Islet precursor cell (in vitro differentiated cells): ENCODE measurements at regions not wholly inside any gene's neighbourhood (a gene's known extent, or its start where the extent isn't known, plus 50 kb on each side); places are given as distances from the start of the nearest gene placed in this dataset.

Experiments
- DNase-seq: peaks from one replicate; pipeline ENCODE4 v3.0.0-alpha.2; 2018

DNA sequence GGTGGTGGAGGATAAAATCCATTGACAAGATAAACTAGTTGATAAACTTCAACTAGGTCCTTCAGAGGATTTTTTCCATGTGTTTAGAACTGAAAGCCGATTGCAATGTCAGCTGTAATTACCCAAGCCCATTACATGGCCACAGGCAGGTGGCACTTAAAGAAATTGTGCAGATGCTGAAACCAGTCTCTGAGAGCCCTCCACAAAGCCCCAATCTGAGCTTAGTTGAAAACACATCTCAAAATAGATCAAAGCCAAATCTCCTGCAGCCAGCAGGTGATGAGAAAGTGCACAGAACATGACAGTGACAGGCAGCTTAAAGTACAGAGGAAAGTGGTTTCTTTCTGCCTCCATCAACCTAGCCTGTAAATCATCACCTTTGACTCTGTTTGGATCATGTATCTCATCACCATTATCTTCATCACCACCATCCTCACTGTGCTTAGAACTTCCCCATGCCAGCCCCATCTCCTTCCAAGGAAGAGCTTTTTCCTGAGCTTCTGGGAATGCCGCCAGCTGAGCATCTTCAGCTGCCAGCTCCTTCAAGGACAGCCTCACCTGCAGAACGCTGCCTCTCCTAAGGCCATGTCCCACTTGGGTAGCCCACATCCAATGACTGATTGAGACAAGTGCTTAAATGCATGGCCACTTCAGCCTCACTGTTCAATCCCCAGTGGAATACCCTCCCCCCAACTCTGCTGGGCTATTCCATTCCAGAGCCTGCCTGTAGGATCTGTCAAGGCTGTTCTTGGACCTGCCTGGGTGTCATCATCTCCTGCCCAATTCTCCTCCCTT lies 219.5 kb upstream of the TMEM132C start:
- no peak for DNase-seq

DNA sequence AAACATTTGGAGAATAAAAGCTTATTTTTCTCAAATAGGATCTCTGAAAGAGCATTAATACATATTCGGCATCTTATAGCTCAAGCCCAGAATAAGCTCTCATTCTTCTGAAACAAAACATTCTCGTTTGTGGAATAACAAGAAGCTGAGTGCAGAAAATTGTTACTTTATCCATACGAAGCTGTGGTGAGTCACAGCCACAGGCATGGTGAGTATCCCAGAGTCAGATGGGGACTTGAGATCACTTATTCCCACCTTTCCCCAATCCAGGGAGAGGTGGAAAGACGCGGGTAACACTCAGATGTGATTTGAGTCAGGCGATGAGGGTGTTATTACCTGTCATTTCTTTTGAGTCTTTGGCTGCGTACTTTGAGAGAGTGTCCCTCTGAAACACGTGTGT lies 214.6 kb upstream of the TMEM132C start:
- DNase-seq: no peak

DNA sequence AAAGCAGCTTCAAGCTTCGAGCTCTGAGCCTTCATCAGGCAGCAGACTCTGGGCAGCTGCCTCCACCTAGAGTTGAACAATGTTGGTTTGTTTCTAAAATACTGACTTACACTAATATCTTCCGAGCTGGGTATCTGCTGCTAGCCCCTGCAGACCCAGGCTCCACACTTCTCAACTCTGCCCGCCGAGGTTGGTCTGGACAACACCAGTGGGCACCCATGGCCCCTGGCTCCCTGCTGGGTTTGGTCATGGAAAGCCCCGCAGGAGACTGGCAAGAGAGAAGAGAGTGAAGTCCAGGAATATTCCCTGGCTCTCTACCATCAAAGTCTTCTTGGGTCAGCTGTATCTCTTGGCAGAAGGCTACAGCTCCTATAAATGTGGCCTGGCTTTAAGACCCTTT lies 214.2 kb upstream of the TMEM132C start:
- DNase-seq: no peak

DNA sequence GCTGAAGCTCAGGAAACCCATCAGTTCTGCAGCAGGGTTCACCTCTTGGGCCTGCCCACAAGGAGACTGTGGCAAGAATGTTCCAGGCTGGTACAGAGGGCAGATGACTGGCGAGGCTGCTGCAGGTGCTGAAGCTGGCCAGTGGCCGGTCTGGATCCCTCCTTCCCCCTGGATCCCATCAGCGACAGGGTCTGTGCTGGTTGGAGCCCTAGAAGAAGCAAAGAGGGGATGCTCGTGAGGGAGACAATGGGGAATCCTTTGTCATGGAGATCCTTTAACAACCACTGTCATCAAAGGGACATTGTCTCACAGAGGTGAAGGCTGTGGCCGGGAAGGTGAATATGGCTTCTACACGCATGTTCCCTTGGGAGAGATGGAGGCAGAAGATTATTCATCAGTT lies 211.4 kb upstream of the TMEM132C start:
- DNase-seq: no peak

DNA sequence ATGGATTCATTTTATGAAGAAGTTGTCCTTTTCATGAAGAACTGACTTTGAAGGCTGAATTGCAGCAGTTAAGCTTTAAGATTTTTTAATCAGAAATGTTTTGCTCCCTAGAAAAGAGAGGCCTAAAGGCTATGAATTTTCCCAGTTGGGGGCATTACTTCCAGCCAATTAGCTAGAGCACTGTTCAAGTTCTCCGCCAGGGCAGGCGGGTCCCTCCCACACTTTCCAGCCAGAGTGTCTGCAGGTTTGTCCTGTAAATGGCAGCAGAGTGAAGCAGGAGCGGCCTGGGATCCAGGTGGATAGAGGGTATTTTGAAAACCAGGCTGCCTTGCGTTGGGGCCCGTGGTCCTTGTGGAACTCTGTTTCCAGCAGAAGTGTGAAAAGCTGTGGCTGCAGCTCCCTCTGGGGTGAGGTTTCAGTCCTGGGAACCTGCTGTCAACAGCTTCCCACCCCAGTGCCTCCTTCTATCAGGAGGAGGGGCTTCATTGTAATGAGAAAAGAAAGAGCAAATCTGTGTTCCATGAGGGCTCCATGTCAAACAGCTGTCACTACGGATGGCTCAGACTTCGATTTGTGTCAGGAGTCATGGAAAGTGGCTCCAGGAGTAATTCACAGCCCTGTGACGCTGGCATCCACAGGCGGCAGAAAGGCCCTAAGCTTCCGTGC lies 210.7 kb upstream of the TMEM132C start:
- DNase-seq: peak; percentile 77

DNA sequence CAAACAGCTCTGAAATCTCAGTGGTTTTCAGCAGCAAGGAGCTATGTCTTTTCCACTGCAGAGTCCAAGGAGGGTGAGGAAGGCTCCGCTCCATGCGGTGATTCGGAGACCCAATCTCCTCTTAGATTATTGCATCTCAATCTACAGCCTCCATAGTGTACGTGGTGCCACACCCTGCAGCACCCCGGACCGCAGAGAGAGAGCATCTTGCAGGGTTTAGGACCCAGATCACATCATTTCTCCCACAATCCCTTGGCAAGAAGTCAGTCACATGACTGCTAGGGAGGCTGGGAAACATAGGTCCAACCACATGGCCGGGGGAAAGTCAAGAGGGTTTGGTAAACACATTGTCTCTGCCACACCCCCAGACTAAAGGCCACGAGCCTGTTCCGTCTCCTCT lies 209.4 kb upstream of the TMEM132C start:
- DNase-seq: no peak

DNA sequence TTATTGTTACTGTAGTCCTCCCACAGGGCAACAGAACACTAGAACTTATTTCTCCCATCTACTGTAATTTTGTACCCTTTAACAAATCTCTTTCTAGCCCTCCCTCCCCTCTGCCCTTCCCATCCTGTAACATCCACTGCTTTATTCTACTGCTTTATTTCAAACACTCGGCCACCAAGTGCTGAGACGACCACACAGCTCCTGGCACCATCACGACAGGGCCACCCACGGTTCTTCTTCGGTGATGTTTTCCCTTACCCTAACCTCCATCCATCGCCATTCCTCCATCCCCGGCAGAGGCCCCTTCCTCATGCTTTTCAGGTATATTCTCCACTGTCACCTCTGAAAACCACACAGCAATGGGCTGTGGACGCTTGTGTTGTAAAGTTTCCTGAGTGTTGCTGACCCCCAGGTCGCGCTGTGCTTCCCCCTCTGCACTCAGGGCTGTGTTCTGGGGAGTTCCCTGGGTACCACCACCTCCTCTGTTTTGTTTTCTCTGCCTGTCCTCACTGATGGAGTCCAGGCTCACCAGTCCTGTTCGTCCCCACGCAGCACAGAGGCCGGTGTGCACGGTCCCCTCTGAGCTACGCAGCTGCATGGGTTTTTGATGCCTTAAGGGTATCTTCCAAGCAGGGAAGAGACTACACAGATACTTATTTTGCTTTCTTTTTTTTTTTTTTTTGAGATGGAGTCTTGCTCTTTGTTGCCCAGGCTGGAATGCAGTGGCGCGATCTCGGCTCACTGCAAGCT lies 207.2 kb upstream of the TMEM132C start:
- no peak for DNase-seq

DNA sequence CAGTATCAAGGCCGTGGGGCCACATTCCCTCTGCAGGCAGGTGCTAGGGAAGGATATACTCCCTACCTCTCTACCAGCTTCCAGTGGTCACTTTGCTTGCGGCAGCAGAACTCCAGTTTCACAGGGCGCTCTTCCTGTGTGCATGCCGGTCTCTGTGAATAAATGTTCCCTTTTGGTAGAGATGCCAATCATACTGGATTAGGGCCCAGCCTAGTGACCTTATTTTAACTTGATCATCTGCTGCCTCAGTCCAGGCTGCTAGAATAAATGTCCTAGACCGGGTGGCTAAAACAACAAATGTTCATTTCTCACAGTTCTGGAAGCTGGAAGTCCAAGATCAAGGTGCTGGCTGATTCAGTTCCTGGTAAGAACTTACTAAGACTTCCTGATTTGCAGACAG lies 198.8 kb upstream of the TMEM132C start:
- DNase-seq: peak; percentile 43

DNA sequence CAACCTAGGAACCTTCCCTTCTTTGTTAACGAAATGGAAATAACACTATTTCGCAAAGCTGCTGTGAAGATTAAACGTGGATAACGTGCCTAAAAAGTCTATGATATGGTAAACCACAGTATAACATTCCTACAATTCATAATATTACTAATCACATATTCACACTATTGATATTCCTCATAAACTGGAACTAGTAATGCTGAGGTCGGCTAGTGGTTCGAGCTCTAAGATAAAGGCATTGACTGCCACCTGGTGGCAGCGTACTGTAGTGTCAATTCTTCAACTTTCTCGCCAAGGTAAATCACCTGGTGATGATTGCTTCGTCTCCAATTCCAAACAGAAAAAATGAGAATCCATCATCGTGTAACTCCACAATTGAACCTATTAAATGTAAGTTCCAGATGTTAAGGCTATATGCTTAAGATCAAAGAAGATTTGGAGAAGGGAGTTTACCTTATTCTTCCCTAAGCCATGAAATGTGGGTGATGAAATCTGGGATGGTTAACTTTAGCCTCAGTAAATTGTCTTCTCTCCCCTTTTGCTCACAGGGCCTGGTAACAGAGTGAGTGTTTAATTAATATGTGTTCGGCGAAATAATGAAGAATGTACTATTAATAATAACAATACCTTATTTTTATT lies 197.5 kb upstream of the TMEM132C start:
- DNase-seq: peak; percentile 74

DNA sequence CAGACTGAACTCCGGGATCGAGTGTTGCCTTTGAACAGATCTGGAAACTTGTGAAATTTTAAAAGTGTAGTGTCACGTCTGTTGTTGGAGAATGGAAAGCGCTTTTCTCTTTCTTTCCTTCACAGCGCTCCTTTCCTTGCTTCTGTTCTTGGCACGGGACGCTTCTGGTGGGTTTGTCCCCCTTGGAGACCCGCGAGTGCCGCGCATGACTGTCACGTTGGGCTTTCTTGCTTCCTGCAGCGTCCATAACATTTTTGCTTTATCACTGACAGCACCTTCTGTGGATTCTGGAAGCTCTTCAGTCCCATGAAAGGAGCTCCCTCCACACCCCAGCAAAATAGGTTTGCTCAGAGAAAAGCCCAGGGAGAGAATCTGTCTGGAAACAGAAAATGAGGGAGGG lies 193.0 kb upstream of the TMEM132C start:
- peak; percentile 40 for DNase-seq

DNA sequence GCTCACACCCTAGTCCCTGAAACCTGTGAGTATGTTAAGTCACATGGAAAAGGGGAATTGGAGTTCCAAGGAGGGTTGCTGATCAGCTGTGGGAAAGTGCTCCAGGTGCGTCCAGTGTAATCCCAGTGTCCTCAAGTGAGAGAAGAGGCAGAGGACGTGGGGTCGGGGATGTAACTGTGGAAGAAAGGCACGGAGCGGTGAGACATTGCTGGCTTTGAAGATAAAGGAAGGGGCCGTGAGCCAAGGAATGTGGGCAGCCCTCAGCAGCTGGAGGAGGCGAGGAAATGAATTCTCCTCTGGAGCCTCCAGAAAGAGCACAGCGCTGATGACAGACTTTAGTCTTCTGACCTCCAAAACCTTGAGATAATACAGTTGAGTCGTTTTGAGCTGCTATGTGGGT lies 191.6 kb upstream of the TMEM132C start:
- DNase-seq: peak; percentile 16

DNA sequence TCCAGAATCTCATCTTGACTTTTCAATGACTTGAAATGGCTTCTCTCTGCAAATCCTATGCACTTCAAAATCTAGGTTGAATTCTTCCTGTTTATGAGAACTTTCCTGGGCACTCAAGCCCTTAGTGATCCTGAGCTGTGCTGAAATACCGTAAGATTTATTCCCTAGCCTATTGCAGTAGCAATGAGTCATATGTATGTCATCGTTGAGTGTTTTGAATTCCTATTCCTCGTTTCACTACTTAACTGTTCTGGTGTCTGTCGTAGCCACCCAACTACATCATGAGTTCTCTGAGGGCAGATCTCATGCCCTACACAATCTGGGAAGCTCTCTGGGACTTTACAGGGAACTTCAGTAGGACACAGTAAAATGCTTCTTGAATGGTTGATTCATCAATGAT lies 190.8 kb upstream of the TMEM132C start:
- peak; percentile 59 for DNase-seq

DNA sequence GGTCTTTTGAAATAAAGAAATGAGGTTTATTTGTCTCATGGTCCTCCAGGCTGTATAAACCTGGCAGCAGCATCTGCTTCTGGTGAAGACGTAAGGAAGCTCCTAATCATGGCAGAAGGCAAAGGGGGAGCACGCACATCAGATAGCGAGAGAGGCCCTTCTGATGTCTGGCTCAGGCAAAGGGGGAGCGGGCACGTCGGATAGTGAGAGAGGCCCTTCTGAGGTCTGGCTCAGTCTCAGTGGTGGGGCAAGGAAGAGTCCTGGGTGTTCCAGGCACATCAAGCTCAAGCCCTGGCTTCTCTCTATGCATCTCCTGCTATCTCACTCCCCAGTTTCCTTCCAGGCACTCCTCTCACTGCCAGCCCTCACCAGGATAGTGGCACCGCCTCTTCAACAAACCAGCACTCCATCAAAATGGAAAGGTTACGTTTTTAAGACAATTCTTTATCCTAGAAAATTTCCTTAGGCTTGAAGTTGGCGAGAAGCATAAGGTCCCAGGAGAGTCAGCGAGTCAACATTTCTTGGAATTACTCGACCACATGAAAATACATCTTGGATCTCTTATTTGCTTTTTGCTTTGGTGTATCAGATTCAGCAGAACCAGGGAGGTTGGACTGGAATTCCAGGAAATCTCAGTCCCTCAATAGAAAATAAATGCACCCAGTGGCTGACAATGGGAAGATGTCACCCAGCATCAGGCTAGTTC lies 189.6 kb upstream of the TMEM132C start:
- peak; percentile 35 for DNase-seq

DNA sequence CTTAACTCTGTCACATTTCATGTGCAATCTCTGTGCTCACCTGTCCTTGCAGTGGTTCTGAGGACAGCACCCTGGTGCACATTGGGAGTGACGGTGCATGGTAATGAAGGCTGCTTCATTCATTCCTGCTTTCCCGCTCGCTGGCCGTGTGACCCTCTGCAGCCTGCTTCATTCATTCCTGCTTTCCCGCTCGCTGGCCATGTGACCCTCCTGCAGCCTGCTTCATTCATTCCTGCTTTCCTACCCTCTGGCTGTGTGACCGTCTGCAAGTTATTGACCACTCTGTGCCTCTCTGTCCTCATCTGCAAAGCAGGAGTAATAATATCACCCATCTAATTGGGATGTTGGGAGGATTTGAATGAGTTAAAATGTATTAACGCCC lies 189.1 kb upstream of the TMEM132C start:
- peak; percentile 35 for DNase-seq

DNA sequence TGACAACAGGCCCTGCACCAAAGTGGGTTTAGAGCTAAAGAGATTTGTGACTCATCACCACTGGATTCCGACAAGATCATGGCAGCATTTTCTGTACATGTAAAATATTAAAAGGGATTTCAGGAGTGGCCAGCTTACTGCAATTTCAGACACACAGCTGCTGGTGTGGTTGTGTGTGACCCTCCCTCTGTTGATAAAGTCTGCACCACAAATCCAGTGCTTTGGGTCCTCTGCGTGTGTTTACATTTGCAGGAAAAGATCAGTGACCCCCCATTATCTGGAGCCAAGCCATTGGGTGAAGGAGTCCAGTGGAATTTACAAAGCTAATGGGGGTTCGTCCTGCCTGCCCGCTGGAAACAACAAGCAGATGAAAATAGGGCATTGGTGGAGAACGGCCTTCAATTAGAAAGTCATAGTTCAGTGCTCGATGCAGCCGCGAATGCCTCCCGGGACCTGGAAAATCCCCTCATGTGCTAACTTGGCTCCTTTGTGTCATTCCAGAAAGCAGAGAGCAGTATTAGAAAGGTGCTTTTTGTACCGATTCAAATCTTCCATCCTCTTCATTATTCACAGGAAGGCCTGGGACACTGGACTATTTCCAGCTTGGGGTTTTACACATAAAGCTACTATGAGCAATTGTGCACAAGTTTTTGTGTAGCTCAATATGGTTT lies 188.5 kb upstream of the TMEM132C start:
- peak; percentile 29 for DNase-seq

DNA sequence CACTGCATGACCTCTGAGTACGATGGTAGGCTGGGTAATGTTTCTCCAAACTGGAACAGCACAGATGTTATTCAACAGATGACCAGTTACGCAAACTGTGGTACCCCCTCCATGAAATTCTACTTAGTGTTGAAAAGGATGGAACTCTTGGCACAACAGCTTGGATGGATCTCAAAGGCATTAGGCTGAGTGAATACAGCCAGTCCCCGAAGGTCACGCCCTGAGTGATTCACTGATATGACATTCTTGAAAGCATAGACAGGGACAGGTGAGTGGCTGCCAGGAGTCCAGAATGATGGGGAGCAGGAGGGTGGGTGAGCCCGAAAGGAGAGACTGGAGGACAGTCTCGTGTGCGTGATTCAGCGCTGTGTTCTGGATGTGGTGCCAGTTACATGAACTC lies 187.5 kb upstream of the TMEM132C start:
- DNase-seq: peak; percentile 52

DNA sequence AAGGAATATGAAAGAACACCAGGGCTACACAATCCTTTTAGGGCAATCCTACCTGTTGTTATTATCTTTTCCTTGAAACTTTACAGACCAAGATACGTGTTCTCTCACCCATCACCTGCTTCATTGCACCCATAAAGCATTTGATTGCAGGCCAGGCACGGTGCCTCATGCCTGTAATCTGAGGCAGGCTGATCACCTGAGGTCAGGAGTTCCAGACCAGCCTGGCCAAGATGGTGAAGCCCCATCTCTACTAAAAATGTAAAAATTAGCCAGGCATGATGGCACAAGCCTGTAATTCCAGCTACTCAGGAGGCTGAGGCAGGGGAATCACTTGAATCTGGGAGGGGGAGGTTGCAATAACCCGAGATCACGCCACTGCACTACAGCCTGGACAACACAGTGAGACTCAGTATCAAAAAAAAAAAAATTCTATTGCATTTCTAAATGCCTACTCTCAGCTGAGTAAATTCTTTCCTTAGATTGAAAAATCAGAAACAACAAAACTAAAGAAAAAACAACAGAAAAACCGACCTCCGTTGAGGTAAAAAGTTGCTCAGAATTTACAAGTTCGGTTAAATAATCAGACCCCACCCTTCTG lies 183.7 kb upstream of the TMEM132C start:
- DNase-seq: peak; percentile 14

DNA sequence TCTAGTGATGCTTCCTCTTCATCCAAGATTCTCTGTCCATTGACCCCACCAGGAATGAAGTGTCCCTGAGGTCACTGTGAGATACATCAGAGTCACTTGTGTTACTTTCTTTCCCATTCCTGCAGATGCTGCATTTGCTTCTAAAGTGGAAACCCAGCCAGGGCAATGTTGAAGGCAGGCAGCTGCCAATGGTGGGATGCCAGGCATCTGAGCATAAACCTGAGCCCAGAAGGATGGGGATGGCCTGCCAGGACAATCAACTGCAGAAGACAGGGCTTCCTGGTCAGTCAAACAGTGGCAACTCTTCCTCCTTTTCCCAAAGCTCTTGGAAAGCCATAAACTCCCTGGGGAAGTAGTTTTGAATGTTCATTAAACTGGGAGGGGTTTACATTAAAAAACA lies 178.0 kb upstream of the TMEM132C start:
- peak; percentile 26 for DNase-seq

DNA sequence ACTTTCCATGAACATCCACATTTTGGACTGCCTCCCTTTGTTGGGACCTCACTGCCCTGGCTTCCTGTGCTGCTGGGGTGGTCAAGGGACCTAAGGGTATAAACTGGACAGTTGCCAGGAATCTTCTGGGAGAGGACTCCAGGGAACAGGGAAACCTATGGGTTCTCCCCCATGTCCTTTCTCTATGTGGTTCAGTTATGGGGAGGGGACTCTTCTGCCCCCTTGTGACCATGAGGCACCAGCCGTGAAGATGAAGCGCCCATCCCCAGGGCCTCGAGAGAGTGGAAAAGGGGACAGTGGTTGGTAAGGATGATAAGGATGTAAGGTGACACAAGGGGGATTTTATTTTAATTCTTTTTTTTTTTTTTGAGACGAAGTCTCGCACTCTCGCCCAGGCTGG lies 177.0 kb upstream of the TMEM132C start:
- peak; percentile 37 for DNase-seq

DNA sequence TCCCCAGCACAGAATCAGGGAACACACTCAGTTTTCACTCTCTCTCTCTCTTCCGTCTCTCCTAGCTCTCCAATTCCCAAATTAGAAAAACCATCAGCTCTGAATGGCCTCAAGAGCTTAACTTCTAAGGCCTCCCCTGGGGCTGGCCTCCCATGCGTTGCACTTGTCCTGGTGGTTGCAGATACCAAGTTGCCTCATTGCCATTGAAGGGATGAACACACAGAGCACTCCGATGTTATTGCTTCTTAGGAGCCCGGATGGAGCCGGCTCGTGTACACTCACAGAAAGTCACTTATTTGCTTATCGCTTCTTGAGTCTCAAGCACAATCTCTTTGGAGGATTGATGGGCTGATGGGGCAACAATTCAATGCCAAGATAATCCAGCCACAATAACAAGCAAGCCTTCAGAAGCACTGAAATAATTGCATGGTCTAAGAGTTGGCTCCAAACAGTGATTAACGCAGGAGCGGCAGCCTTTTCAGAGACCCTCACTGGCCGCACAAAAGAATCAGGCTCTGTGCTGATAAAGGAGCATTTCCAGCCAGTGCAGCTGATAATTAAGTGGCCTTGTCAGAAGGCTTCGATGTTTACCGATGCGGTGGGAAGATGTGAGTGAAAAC lies 175.8 kb upstream of the TMEM132C start:
- DNase-seq: peak; percentile 85

DNA sequence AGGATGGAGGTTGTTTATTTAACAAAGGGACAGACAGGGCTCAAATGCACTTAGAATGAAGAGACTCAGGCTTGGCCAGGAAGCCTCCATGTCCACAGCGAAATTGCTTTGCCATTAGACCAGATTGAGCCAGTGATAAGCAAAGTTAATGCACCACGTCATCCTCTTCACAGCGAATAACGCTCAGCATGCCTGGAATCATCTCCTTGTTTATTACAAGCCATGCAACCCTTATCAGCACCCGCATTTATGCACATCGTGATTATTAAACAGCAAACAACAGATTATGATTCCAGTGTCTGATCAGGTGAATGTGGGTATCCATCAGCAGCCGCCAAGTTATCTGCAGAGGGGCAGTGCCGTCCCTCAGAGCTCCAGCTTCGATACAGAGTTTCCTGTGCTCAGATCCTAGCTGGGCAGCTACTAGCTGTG lies 175.0 kb upstream of the TMEM132C start:
- DNase-seq: peak; percentile 81
